ENCODE measurements at regions not wholly inside any gene's neighbourhood (a gene's known extent, or its start where the extent isn't known, plus 50 kb on each side); places are given as distances from the start of the nearest gene placed in this dataset.
"Not testable (repeated sequence)": the region's sequence is repeated elsewhere in the genome, so short reads cannot be mapped to it uniquely, and the experiment has no call there.

DNA sequence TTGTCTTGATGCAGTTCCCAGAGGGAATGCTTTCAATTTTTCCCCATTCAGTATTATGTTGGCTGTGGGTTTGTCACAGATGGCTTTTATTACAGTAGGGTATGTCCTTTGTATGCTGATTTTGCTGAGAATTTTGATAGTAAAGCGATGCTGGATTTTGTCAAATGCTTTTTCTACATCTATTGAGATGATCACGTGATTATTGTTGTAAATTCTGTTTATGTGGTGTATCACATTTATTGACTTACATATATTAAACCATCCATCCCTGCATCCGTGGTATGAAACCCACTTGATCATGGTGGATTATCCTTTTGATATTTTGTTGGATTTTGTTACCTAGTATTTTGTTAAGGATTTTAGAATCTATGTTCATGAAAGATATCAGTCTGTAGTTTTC is 959.8 kb upstream of the ROBO1 start:
- TF ChIP-seq, protein P1, sequence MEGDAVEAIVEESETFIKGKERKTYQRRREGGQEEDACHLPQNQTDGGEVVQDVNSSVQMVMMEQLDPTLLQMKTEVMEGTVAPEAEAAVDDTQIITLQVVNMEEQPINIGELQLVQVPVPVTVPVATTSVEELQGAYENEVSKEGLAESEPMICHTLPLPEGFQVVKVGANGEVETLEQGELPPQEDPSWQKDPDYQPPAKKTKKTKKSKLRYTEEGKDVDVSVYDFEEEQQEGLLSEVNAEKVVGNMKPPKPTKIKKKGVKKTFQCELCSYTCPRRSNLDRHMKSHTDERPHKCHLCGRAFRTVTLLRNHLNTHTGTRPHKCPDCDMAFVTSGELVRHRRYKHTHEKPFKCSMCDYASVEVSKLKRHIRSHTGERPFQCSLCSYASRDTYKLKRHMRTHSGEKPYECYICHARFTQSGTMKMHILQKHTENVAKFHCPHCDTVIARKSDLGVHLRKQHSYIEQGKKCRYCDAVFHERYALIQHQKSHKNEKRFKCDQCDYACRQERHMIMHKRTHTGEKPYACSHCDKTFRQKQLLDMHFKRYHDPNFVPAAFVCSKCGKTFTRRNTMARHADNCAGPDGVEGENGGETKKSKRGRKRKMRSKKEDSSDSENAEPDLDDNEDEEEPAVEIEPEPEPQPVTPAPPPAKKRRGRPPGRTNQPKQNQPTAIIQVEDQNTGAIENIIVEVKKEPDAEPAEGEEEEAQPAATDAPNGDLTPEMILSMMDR (IDR thresholded peaks at IDR 0.05): not testable (repeated sequence)
- TF ChIP-seq POLR2A (IDR thresholded peaks at IDR 0.05): not testable (repeated sequence)

All from gastroesophageal sphincter (tissue), 3 donors.